Liver (tissue), 3 donors: ENCODE measurements at regions not wholly inside any gene's neighbourhood (a gene's known extent, or its start where the extent isn't known, plus 50 kb on each side); places are given as distances from the start of the nearest gene placed in this dataset.
A peak's percentile ranks its signal among the peaks of the same experiment; 100 is the strongest.

ENCODE experiments used
- ATF3 ChIP-seq: IDR thresholded peaks from 2 replicates; pipeline ENCODE4 v1.6.1; 2016; ENCODE audit warnings: antibody characterized with exemption
- CTCF ChIP-seq: fragments of 150-350 bp; IDR thresholded peaks from 2 replicates; pipeline ENCODE4 v1.5.1; 2017; ENCODE audit warnings: improper control_type of control experiment, low read depth, low read length; ENCODE audit not compliant: missing input control
- EGR1 ChIP-seq, 2 donors: IDR thresholded peaks; 2 replicates each; pipeline ENCODE4 v1.6.1; 2016 to 2018; ENCODE audit warnings: antibody characterized with exemption in 2 of 2, low read depth in 2 of 2
- FOXA1 ChIP-seq: IDR thresholded peaks from 2 replicates; pipeline ENCODE4 v1.6.1; 2016; ENCODE audit warnings: antibody characterized with exemption
- GABPA ChIP-seq, 2 donors: IDR thresholded peaks in 1 of 2; conservative IDR thresholded peaks in 1 of 2; 2 replicates each; pipeline ENCODE4 v1.6.1; 2016; ENCODE audit warnings: antibody characterized with exemption in 2 of 2, mild to moderate bottlenecking in 1 of 2, moderate library complexity in 1 of 2
- HNF4A ChIP-seq, 2 donors: conservative IDR thresholded peaks; 2 replicates each; pipeline ENCODE4 v1.6.1; 2016; ENCODE audit warnings: antibody characterized with exemption in 2 of 2, mild to moderate bottlenecking in 2 of 2
- MAX ChIP-seq: IDR thresholded peaks from 2 replicates; pipeline ENCODE4 v1.6.1; 2016; ENCODE audit warnings: antibody characterized with exemption
- RAD21 ChIP-seq, 2 donors: IDR thresholded peaks; 2 replicates each; pipeline ENCODE4 v1.6.1; 2016; ENCODE audit warnings: antibody characterized with exemption in 2 of 2, mild to moderate bottlenecking in 2 of 2
- REST ChIP-seq: IDR thresholded peaks from 2 replicates; pipeline ENCODE4 v1.6.1; 2016; ENCODE audit warnings: antibody characterized with exemption, mild to moderate bottlenecking
- SP1 ChIP-seq: IDR thresholded peaks from 2 replicates; pipeline ENCODE4 v1.6.1; 2018; ENCODE audit warnings: antibody characterized with exemption, mild to moderate bottlenecking
- YY1 ChIP-seq: IDR thresholded peaks from 2 replicates; pipeline ENCODE4 v1.6.1; 2016; ENCODE audit warnings: antibody characterized with exemption, mild to moderate bottlenecking
- donor health status: healthy.
- donor health status: healthy.

- no peak for TF ChIP-seq CTCF
- TF ChIP-seq GABPA (IDR thresholded peaks at IDR 0.05 in 1 of 2, conservative IDR thresholded peaks at IDR 0.05 in 1 of 2): no peak
- no peak for TF ChIP-seq SP1
- no peak for TF ChIP-seq REST
- no peak for TF ChIP-seq YY1
- TF ChIP-seq MAX: no peak
- TF ChIP-seq HNF4A (conservative IDR thresholded peaks at IDR 0.05): peak in 1 of 2 donors; percentile 6
- TF ChIP-seq ATF3: no peak
- no peak for TF ChIP-seq RAD21 (IDR thresholded peaks at IDR 0.05)
- no peak for TF ChIP-seq FOXA1
- no peak for TF ChIP-seq EGR1 (IDR thresholded peaks at IDR 0.05; ENCODE audit: low read depth in 2 of 2)
These were observed 153.6 kb upstream of the SAMSN1 start for GRCh38 chr21:14699433-14700407.
